Gastrocnemius medialis (tissue), 4 donors: ENCODE measurements at regions not wholly inside any gene's neighbourhood (a gene's known extent, or its start where the extent isn't known, plus 50 kb on each side); places are given as distances from the start of the nearest gene placed in this dataset.

Experiments
- ATAC-seq, 2 donors: fragments of 150-250 bp; one replicate each; pipeline ENCODE4 v1.9.1; 2016
- DNase-seq, 2 donors: peaks; one replicate each; pipeline ENCODE4 v3.0.0-alpha.2; 2019
- H3K27ac ChIP-seq, 4 donors: fragments of 200-600 bp; sonication (generic); 1 replicate in 1 of 4; 2 replicates in 3 of 4; pipeline ENCODE4 v1.5.1; 2016 to 2018; ENCODE audit warnings: mild to moderate bottlenecking in 2 of 4, moderate library complexity in 1 of 4
- H3K27me3 ChIP-seq, 3 donors: fragments of 200-600 bp; sonication (generic) in 2 of 3; 1 replicate in 1 of 3; 2 replicates in 2 of 3; pipeline versions ENCODE4 v1.5.1 to v1.6.0; 2016 to 2019; ENCODE audit warnings: mild to moderate bottlenecking in 1 of 3, moderate library complexity in 1 of 3
- H3K36me3 ChIP-seq, 2 donors: fragments of 200-600 bp; sonication (generic) in 1 of 2; one replicate each; pipeline ENCODE4 v1.5.1; 2017 to 2018
- H3K4me1 ChIP-seq, 2 donors: fragments of 200-600 bp; sonication (generic) in 1 of 2; one replicate each; pipeline ENCODE4 v1.5.1; 2016 to 2017; ENCODE audit warnings: mild to moderate bottlenecking in 2 of 2
- H3K4me3 ChIP-seq, 4 donors: fragments of 200-600 bp; sonication (generic) in 3 of 4; 1 replicate in 1 of 4; 2 replicates in 3 of 4; pipeline ENCODE4 v1.5.1; 2016 to 2019; ENCODE audit warnings: mild to moderate bottlenecking in 2 of 4
- H3K9me3 ChIP-seq, 3 donors: fragments of 200-600 bp; sonication (generic) in 2 of 3; 1 replicate in 1 of 3; 2 replicates in 2 of 3; pipeline ENCODE4 v1.5.1; 2016 to 2019
- POLR2A ChIP-seq, 2 donors: fragments of 450-650 bp; IDR thresholded peaks; one replicate each; pipeline ENCODE4 v1.6.1; 2017; ENCODE audit warnings: antibody characterized with exemption in 2 of 2, mild to moderate bottlenecking in 2 of 2, moderate library complexity in 2 of 2
- in situ Hi-C, 4 donors: fragments of 200-750 bp; cut with MboI; loops; one replicate each; pipeline versions ENCODE4 v1.15.0 to v1.8.0; 2017; ENCODE audit warnings: low sequenced_read_pairs in 4 of 4
- intact Hi-C: fragments of 100-400 bp; cut with DNase I; formaldehyde crosslinking; loops from one replicate; pipeline ENCODE4 v1.15.1; 2023; ENCODE audit warnings: low total_unique reads
- TF ChIP-seq, protein P1 (sequence below), 5 experiments: fragments of 450-650 bp in 3 of 5; fragments of 200-600 bp in 2 of 5; sonication (generic) in 2 of 5; IDR thresholded peaks in 4 of 5; conservative IDR thresholded peaks in 1 of 5; 1 replicate in 4 of 5; 2 replicates in 1 of 5; pipeline ENCODE4 v1.5.1; 2016 to 2019; ENCODE audit warnings: antibody characterized with exemption in 5 of 5, mild to moderate bottlenecking in 3 of 5, moderate library complexity in 3 of 5

DNA sequence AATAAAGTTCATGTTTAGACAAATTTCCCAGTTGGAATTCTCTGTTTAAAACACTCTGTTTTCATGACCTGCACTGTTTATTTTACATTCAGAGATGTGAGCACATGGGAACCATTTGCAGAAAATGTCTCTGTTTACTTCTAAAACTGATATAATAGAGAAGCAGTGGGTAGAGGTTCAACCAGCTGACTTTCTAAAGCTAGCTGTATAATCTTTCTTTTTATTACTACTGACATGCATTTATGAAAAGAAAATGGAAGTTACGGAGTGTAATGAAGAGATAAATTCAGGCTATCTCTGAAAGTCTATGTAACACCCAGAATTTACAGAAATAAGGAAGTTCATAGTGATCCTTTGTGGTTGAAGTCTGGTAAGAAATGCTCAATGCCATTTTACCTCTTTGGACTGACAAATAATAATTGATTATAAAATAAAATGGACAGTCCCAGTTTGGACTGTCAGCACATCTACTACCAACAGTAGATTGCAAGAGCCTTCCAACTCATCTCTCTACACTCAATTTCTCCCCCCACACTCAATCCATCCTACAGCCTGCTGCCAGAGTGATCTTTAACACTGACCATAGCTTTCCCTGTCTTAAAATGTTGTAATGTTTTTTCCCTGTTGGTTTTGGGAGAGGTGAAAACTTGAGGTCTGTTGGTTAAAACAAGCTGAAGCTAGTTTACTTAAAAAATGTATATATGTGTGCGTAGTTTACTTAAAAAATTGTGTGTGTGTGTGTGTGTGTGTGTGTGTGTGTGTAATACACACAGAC lies 137.4 kb downstream of the AEBP2 start:
- DNase-seq, result no peak
- intact Hi-C loops, result no loop called here

DNA sequence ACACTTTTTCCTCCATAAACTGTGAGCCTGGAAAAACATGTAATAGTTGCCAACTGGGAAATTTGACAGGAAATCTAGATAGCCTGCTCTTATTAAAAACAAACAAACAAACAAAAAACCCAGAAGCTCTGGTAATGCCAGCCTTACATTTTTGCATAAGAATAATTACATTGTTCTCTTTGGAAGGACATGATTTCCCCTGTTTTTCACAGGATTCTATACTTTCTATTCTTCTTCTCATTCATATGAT lies 137.9 kb downstream of the AEBP2 start:
- Histone ChIP-seq H3K9me3 (no peaks in the 10 kb centered on the region), H3K27ac (no peak overlapping the region), H3K27me3 (no peaks in the 10 kb centered on the region), H3K36me3 (no peaks in the 10 kb centered on the region), H3K4me3 (no peak overlapping the region), H3K4me1 (peaks cover 11 to 13% of the 10 kb centered on the region in 2 donors)
- ATAC-seq (no peak), DNase-seq (no peak)
- intact Hi-C loops (no loop called here), in situ Hi-C loops (no loop called here)
- TF ChIP-seq, protein P1, sequence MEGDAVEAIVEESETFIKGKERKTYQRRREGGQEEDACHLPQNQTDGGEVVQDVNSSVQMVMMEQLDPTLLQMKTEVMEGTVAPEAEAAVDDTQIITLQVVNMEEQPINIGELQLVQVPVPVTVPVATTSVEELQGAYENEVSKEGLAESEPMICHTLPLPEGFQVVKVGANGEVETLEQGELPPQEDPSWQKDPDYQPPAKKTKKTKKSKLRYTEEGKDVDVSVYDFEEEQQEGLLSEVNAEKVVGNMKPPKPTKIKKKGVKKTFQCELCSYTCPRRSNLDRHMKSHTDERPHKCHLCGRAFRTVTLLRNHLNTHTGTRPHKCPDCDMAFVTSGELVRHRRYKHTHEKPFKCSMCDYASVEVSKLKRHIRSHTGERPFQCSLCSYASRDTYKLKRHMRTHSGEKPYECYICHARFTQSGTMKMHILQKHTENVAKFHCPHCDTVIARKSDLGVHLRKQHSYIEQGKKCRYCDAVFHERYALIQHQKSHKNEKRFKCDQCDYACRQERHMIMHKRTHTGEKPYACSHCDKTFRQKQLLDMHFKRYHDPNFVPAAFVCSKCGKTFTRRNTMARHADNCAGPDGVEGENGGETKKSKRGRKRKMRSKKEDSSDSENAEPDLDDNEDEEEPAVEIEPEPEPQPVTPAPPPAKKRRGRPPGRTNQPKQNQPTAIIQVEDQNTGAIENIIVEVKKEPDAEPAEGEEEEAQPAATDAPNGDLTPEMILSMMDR (IDR thresholded peaks at IDR 0.05 in 4 of 5, conservative IDR thresholded peaks at IDR 0.05 in 1 of 5), result no peak
- no peak for TF ChIP-seq POLR2A (IDR thresholded peaks at IDR 0.05)

More for the DNA sequence above, 137.4 kb downstream of the AEBP2 start:
- Histone ChIP-seq H3K27me3 (no peaks in the 10 kb centered on the region), H3K36me3 (no peaks in the 10 kb centered on the region), H3K27ac (no peak overlapping the region), H3K4me1 (peaks cover 11 to 13% of the 10 kb centered on the region in 2 donors), H3K4me3 (no peak overlapping the region), H3K9me3 (no peaks in the 10 kb centered on the region)
- ATAC-seq, result no peak
- TF ChIP-seq, protein P1 (IDR thresholded peaks at IDR 0.05 in 4 of 5, conservative IDR thresholded peaks at IDR 0.05 in 1 of 5), result no peak
- TF ChIP-seq POLR2A (IDR thresholded peaks at IDR 0.05), result no peak
- in situ Hi-C loops, result no loop called here

DNA sequence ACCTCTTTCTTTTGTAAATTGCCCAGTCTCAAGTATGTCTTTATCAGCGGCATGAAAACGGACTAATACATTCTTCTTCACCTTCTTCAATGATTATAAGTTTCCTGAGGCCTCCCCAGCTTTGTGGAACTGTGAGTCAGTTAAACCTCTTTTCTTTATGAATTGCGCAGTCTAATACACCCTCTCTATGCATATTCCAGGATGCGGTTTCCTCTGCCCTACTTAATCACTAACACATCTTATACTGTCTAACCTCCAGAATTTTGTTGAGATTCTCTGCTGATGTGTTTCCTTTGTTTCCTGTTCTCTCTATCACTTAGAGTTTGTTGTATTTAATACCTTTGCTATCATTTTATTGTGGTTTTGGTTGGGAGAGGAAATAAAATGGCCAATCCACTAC lies 145.4 kb downstream of the AEBP2 start:
- in situ Hi-C loops (no loop called here), intact Hi-C loops (no loop called here)
- ATAC-seq (no peak), DNase-seq (no peak)
- H3K4me3 ChIP-seq, result no peak overlapping the region
- H3K36me3 ChIP-seq, result no peaks in the 10 kb centered on the region
- TF ChIP-seq POLR2A (IDR thresholded peaks at IDR 0.05), result no peak
- TF ChIP-seq, protein P1 (IDR thresholded peaks at IDR 0.05 in 4 of 5, conservative IDR thresholded peaks at IDR 0.05 in 1 of 5), result no peak
- no peaks in the 10 kb centered on the region for H3K27me3 ChIP-seq
- H3K4me1 ChIP-seq, result no peaks in the 10 kb centered on the region
- no peak overlapping the region for H3K27ac ChIP-seq
- peaks cover 0 to 4% (median 0%) of the 10 kb centered on the region in 3 donors for H3K9me3 ChIP-seq

DNA sequence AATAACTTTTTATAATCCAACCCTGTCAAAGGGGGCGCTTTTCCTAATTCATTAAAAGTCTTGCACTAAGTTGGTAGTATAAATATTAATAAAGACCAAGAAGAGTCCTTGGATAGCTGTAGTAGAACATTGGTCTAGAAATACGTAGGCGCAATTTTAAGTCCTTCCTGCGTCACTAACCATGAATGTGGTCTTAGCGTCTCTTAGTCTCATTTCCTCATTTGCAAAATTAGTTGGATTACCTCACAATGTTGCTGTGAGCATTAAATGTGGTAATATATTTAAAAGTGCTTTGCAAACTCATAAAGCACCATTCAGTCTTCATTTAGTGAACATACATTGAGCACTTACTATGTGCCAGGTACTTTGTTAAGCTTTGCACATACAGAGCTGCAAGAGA lies 149.7 kb downstream of the AEBP2 start:
- TF ChIP-seq, protein P1 (IDR thresholded peaks at IDR 0.05 in 4 of 5, conservative IDR thresholded peaks at IDR 0.05 in 1 of 5), result no peak
- TF ChIP-seq POLR2A (IDR thresholded peaks at IDR 0.05), result no peak
- ATAC-seq (no peak), DNase-seq (no peak)
- no peaks in the 10 kb centered on the region for H3K4me1 ChIP-seq
- H3K36me3 ChIP-seq, result no peaks in the 10 kb centered on the region
- H3K27me3 ChIP-seq, result no peaks in the 10 kb centered on the region
- H3K4me3 ChIP-seq, result no peak overlapping the region
- H3K27ac ChIP-seq, result no peak overlapping the region
- in situ Hi-C loops, result no loop called here
- intact Hi-C loops, result no loop called here
- H3K9me3 ChIP-seq, result no peaks in the 10 kb centered on the region

DNA sequence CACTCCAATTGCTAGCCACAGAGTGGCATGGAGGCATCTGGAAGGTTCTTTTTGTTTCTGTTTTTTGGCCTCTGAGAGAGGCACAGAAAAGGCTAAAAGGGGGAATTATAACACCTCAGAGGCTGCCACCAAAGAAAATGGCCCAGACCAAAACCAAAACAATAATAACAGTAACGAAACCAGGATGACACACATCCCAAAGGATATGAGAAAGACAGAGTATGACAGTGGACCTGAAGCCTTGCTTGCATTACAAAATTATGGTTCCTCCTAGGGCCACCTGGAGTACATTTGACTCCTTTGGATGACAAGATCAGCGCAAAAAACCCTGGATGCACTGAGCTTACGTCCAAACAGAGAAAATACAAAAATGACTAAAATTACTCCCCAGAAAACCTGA lies 152.7 kb downstream of the AEBP2 start:
- in situ Hi-C loops, result no loop called here
- TF ChIP-seq, protein P1 (IDR thresholded peaks at IDR 0.05 in 4 of 5, conservative IDR thresholded peaks at IDR 0.05 in 1 of 5), result no peak

More for the DNA sequence above, 152.7 kb downstream of the AEBP2 start:
- no peak for ATAC-seq
- H3K4me3 ChIP-seq, result no peak overlapping the region
- H3K36me3 ChIP-seq, result no peaks in the 10 kb centered on the region
- no peaks in the 10 kb centered on the region for H3K27me3 ChIP-seq
- intact Hi-C loops, result no loop called here
- no peak overlapping the region for H3K27ac ChIP-seq
- DNase-seq, result no peak
- no peaks in the 10 kb centered on the region for H3K9me3 ChIP-seq
- H3K4me1 ChIP-seq, result no peaks in the 10 kb centered on the region
